Stimulated activated CD8-positive, alpha-beta memory T cell treated with anti-CD3 and anti-CD28 coated beads, Interleukin-7, amount 100 ng/mL, for 1 hour (primary cell): ENCODE measurements at regions not wholly inside any gene's neighbourhood (a gene's known extent, or its start where the extent isn't known, plus 50 kb on each side); places are given as distances from the start of the nearest gene placed in this dataset.
"Not testable (repeated sequence)": the region's sequence is repeated elsewhere in the genome, so short reads cannot be mapped to it uniquely, and the experiment has no call there.

Experiments
- DNase-seq, 2 donors: peaks; one replicate each; pipeline ENCODE4 v3.0.0-alpha.2; 2020; ENCODE audit warnings: low read depth in 2 of 2

DNA sequence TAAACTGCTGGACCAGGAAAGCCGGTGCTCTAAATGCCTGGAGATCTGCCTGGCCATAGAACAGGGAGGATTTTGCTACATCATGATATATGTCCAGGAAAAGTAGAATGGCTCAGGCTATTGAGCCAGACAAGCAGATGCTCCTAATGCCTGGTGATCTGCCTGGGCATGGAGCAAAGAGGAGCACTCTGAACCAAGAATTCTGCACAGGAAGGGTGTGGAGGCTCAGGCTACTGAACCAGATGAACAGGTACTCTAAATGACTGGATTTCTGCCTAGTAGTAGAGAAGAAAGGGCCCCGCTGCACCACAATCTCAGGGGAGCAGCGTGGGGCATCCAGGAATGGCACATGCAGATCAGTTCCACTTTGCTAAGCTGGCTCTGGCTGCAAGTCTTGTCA, 607.9 kb downstream of the ANKRD50 start:
- no peak for DNase-seq

DNA sequence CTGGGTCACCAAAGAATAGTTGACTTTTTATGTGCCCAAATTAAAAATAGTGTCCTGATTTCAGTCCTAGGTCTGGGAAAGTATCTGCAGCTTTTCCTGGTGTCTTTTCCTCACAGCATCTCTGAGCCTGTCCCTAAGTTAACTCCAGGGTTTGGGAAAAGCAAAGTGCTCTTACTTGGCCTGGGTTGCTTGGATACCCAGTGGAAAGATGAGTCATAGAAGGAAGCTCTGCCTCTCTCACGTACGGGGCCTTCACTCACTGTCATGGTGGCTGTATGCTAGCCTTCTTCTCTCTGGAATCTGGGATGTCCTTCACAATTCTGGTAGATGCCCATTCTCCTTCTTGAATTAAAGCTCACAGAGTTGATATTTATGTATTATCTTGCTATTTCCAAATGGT, 607.3 kb downstream of the ANKRD50 start:
- DNase-seq: no peak

DNA sequence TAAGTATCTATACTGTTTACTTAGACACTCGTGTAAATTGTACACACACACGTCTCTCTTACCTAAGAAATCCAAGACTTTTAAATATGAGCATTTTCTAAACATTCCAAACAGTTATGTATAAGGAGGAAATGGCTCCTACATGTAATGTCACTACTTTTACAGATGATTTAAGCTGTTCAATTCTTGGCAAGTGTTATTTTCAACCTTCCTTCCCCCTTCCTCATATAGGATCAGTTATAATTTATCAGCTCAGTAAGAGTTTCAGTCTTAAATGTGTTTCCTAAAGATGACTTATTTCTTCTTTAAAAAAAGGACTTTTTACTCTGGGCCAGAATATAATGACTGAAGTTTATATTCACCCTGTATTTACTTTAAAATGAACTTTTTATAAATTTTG, 601.1 kb downstream of the ANKRD50 start:
- no peak for DNase-seq

DNA sequence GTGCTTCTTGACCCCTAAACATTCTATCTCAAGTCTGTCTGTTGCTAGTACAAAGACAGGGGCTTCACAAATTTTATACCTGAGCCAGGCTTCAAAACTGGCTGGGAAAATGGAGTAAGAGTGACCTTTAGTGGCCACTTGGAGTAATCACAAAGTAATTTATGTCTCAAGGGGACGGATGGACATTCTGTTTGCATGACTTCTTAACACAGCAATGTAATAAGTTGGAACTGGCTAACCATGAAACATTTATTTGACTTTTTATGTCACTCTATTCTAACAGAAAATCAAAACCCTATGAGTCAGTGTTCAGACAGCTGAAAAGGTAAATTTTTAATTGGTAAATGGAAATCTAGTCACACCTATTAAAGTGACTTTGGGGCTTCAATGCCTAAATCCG, 600.6 kb downstream of the ANKRD50 start:
- no peak for DNase-seq

DNA sequence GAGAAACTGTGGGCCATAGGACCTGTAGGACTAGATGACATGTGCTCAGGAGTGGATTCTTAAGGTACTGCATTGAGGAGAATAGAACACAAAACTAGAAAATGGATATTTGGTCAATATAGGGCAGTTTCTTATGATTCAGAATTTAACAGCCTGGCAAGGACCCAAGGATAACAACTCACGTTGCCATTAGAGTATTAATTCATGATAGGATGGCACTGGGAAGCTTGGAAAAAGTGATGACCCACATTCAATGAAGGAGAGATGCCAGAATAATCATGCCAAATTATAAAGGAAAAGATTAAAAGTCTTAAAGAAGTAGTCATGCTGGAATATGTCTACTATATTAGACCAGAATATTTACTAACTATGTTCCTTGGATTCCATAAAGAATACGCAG, 594.5 kb downstream of the ANKRD50 start:
- no peak for DNase-seq

DNA sequence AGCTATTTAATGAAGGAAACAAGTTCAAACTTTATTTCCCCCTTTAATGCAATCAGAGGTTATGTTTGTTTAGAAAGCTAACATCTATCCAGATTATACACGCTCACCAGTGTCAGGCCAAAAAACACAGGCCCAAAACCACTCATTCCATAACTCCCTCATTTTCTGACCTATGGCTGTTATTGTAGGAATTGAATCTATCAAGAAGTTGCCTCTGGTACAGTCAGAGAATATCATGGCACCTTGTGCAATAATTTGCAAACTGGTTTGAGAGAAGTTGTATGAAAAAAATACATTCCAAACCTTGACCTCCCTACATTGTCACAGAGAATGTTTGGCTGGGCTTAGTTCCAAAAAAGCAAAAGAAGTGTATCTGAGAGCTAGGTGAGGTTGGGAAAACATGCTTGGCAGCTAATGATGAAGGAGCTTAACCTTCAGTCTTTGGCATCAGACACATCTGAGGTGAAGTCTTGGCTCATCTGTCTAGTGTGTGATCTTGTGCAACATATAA, 591.0 kb downstream of the ANKRD50 start:
- DNase-seq: no peak

DNA sequence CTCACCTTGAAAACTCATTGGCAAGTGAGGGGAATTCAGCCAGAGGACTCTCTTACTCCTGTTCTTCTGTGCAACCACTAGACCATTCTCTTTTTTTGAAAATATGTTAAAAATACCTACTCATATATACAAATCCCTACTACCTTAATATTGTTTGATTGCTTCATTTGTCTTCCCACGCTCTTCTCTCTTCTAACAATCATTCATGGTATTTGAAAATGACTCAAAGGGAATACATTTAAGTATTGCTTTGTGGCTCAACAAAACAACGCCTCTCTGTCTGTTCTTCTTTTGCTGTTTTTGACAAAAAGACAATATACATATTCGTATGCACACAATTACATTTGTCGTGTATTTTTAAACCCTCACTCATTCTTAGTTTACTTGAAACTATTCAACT, 589.4 kb downstream of the ANKRD50 start:
- no peak for DNase-seq

DNA sequence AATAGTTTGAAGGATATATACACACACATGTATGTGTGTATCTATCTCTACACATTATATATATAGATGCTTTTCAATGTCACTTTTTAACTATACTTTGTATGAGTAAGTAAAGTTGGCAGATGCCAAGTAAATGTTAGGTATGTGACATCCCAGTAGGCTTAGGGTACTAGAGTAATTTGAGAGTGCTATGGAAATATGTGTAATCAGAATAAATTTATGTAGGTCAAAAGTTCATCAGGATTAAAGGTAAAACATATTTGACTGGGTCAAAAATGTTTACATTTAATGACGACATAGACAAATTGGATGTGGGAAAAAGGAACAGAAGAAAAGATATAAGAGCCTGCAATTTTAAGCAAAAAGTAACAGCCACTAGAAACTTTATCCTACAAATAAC, 588.8 kb downstream of the ANKRD50 start:
- DNase-seq: no peak

DNA sequence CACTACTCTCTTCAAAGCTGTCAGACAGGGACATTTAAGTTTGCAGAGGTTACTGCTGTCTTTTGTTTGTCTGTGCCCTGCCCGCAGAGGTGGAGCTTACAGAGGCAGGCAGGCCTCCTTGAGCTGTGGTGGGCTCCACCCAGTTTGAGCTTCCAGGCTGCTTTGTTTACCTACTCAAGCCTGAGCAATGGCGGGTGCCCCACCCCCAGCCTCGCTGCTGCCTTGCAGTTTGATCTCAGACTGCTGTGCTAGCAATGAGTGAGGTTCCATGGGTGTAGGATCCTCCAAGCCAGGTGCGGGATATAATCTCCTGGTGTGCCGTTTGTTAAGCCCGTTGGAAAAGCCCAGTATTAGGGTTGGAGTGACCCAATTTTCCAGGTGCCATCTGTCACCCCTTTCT, 581.2 kb downstream of the ANKRD50 start:
- DNase-seq: not testable (repeated sequence)

DNA sequence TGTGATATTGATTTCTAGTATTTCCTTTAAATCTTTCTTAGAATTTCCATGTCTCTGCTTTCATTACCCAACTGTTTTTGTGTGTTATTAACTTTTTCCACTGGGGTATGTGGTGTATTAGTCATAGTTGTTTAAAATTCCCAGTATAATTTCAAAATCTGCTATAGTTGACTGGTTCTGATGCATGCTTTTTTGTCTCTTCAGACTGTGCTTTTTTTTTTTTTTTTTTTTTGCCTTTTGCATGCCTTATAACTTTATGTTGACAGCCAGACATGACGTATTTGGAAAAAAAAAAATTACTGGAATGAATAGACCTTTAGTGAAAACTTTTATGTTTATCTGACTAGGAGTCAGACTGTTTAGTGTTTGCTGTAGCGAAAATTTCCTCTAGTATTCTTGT, 580.4 kb downstream of the ANKRD50 start:
- DNase-seq: no peak

DNA sequence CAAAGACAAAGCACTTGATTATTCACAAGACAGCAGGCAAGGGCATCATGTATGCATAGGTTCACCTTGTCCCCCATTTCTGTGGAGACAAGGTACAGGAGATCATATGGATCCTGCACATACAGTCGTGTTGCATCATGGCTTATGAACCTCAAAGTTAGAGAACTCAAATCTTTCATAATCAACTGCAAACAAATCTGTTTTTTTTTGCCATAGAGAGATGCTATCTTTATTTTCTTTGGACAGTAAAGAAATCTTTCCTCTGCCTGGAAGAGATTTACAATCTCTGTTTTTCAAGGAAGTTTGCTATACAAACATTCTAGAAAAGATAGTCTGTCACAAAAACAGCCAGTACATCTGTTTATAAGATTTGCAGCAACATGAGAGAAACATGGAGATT, 578.8 kb downstream of the ANKRD50 start:
- no peak for DNase-seq

DNA sequence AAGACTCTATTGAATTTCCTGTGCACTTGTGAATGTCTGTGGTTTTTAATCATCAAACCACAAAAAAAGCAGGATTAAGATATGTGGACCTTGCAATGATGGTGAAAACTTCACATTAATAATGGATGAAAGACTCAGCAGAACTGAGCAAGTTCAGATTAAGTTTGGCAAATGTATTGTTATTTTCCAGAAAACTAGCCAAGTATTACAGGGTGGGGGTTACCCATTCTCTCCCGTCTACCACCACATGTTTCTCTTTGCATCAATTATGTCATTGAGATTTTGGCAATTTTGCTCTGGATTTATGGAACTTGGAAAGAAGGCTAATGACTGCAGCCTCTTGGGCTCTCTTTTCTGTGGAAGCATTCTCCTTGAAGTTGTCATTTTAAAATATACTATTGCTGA, 577.1 kb downstream of the ANKRD50 start:
- no peak for DNase-seq

DNA sequence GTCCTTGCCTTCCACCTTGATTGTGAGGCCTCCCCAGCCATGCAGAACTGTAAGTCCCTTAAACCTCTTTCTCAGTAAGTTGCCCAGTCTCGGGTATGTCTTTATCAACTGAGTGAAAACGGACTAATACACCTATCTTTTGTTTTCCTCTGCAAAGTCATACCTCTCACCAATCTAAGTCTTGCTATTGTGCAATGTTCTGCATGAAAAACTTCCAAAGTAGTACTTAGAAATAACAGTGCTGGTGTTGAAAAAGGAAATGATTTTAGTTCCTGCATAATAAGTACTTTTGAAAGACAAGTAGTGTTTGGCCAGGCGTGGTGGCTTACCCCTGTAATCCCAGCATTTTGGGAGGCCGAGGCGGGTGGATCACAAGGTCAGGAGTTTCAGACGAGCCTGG, 573.5 kb downstream of the ANKRD50 start:
- DNase-seq: no peak

DNA sequence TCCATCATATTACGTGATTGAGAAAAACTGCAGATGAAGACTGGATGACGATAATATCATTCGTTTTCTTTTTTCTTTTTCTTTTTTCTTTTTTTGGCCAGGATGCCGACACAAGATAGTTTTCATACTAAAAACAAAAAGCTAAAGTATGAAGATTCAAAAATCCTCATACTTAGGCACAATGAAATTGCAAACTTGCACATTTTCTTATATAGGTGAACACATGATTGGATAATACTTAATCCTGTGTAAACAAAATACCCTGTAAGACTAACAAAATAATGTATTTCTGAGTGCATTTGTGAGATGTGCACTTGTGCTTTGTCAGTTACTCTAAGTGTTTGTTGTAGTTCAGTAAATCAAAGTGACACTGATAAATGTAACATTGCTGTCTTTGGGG, 568.9 kb downstream of the ANKRD50 start:
- DNase-seq: no peak

DNA sequence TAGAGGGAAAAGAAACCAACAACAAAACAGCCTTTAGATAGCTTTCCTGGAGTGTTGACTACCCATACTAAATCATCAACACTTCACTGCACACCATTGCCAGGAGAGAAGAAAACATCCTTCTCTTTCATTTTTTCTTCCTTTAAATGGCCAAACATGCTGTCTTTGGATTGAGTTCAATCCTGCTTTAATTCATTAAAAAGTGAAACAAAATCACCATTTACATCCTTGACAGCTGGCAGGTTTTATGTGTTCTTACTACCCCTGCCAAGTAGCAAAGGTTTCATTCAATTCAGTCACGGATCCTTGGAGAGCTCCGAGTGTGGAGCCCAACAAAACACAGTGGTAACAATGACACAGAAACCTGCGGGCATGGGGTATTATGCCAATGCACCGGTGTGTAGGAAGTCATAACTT, 568.3 kb downstream of the ANKRD50 start:
- no peak for DNase-seq

DNA sequence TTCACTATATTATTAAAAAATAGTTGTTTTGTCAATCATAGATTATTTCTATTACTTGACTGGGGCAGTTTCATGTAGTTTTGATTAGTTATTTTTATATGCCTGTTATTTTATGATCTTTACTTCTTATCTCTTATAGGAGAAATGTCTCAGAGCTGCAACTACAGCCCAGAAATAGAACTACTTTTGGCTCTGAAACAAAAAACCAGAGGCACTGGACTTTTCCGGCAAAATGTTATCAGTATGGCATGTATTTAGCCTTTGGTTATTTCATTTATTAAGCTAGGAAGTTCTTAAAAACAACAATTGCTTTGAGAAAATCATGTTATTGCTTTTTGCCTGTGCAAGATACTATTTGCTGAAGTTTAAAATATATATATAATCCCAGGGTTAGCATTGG, 566.5 kb downstream of the ANKRD50 start:
- DNase-seq: no peak

DNA sequence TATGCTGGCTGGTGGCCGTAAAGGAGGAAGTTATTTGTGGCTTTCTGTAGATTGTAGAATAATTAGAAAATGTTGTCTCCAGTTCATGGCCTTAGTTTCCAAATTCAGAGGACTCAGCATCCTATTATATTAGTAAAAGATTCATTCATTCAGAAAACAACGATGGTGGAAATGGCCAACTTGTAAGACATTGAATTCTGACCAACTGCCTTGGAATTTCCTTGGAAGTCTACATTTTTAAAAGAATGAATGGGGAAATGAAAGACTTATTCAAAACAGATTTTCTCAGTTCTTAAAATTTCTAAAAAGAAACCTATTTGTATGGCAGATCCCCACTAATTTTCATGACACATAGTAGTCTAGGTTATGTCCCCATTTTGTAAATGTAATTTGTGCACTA, 561.5 kb downstream of the ANKRD50 start:
- no peak for DNase-seq

DNA sequence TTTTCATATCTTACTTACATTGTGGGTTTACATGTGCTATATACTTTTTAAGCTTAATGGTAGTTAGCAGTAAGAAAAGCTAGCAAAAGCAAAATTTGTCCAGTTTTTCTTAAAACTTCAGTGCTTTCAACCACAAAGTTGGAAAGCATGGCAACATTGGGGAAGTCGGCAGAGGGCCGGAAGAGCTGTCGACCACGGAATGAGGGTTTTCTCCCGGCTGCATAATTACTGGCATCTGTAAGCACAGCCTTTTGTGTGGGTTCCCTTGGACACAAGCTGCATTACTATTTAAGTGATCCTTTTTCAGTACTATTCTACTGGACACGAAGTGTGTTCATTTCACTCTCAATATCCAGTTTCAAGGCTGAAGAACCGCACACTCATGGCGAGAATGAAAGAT, 560.4 kb downstream of the ANKRD50 start:
- no peak for DNase-seq

DNA sequence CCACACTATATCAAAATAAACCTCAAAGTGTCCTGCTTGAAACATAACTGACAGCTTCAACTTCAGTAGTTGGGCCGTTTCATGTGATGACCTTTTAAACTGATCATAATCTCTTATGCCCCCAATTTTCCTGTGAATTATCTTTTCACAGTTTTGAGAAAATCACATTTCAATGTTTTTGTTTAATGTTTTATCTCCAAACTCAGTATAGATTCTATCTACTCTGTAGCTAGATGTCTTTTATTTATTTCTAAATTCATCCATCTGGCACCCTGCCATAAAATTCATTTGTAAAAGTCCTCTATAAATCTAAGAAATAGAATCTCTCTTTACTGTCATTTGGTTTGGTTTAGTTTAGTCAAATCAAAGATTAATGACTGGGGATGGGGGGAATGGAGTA, 557.3 kb downstream of the ANKRD50 start:
- no peak for DNase-seq

DNA sequence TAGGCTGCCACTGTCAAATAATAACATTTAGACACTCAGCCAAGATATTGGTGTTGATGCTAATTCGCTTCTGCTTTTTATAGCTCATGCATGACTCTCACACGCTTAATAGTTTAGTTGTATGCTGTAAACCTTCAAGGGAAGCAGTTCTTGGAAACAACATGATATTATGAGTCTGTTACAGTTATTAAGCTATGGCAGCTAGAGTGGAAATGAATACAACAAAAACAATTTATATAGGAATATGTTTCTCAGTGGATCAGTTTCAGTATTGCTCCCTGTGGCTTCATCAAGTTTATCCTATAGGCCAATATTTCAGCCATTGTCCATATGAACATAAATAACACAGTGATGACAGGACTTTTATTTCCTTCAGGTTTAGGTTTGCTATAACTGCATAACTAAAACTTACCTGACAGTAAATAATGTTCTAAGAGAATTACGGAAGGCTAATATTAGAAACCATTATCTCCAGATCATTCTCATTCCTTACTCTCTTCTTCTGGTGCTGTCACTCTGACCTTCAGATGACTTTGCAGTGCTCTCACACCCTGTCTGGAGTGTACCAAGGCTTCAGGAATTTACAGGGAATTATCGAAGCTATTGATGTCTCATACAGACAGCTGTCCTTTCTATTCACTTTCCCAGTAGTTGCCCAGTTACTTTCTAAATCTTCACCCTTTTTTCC, 555.0 kb downstream of the ANKRD50 start:
- no peak for DNase-seq

DNA sequence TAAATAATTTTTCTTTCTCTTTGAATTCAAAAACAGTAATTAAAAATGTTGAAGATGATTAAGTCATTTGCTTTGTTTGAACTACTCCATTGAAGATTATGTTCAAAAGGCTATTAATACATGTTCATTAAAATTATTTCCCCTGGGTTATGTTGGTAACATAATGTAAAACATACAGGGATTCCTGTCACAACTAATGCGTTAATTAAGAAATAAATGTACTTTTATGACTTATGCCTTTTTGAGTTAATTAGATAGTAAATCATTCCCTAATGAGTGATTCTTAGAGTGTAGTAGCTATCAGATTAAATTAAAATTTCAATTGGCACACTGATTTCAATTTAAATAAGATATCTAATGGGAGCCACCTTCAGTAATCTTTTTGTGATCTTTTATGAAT, 549.1 kb downstream of the ANKRD50 start:
- no peak for DNase-seq

DNA sequence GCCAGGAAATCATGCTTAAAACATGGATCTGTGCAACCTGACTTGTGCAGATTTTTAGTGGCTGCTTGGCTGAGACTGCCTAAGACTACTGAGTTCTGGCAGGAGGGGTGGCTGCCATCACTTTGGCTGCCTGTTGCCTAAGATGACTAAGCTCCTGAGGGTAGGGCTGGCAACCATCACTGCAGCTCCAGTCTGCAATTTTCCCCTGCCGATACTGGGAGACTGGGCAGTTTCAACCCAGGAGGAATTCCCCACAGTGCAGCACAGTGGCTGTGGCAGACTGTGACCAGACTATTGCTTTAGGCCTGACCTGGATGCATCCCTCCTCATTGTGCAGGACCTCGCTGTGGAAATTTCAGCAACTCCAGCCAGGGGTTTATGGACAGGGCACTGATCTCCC, 544.9 kb downstream of the ANKRD50 start:
- no peak for DNase-seq

DNA sequence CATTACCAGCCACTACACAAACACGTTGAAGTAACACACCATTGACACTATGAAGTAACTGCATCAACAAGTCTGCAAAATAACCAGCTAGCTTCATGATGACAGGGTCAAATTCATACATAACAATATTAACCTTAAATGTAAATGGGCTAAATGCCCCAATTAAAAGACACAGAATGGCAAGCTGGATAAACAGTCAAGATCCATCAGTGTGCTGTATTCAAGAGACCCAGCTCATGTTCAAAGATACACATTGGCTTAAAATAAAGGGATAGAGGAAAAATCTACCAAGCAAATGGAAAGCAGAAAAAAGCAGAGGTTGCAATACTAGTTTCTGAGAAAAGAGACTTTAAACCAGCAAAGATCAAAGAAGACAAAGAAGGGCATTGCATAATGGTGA, 543.0 kb downstream of the ANKRD50 start:
- not testable (repeated sequence) for DNase-seq

DNA sequence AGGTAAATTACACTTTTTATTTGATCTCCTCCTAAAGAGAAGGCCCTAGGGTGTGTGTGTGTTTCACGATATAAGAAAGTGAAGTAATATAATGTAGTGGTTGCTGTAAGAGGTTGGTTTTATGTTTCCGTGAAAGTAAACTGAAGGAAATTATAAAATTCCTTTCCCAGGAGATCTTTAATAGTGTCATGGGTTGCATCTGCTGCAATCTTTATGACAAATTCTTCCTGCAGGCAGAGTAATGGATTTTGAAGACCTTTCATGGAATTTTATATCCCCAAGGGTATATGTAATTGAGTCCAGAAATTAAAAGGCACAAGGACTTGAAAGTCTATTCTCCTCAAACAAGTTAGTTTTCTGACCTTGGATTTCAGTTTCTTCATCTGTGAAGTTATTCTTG, 538.6 kb downstream of the ANKRD50 start:
- no peak for DNase-seq
